Pancreas (tissue), 10 donors: ENCODE measurements at regions not wholly inside any gene's neighbourhood (a gene's known extent, or its start where the extent isn't known, plus 50 kb on each side); places are given as distances from the start of the nearest gene placed in this dataset.

Source experiments
- ATAC-seq, 4 donors: fragments of 200-7000 bp; cut with Tn5 transposase; one replicate each; pipeline versions ENCODE4 v1.8.0 to v1.9.1; 2020; ENCODE audit warnings: mild to moderate bottlenecking in 4 of 4, moderate library complexity in 4 of 4
- DNase-seq, 6 donors: peaks; one replicate each; pipeline ENCODE4 v3.0.0-alpha.2; 2020
- FAIRE-seq: peaks from 2 replicates; lab custom pipeline; 2012; peaks lifted over from hg19 to GRCh38; lab: Jason Lieb, UNC
- H3K27ac ChIP-seq, 4 donors: fragments of 200-600 bp; sonication (generic); 1 replicate in 3 of 4; 2 replicates in 1 of 4; pipeline versions ENCODE4 v1.5.0 to v1.8.0; 2020
- H3K27me3 ChIP-seq, 4 donors: fragments of 200-600 bp; one replicate each; pipeline ENCODE4 v1.8.0; 2021
- H3K36me3 ChIP-seq, 3 donors: fragments of 200-600 bp; sonication (generic) in 1 of 3; one replicate each; pipeline versions ENCODE4 v1.5.0 to v1.8.0; 2020 to 2021
- H3K4me1 ChIP-seq, 3 donors: fragments of 200-600 bp; one replicate each; pipeline ENCODE4 v1.8.0; 2021
- H3K4me3 ChIP-seq, 4 donors: fragments of 200-600 bp; sonication (generic) in 2 of 4; one replicate each; pipeline versions ENCODE4 v1.5.0 to v1.8.0; 2020 to 2021
- H3K9me3 ChIP-seq, 4 donors: fragments of 200-600 bp; one replicate each; pipeline ENCODE4 v1.8.0; 2021
- CTCF ChIP-seq, 4 donors: fragments of 200-600 bp; sonication (generic) in 3 of 4; IDR thresholded peaks; one replicate each; pipeline versions ENCODE4 v1.5.0 to v1.8.0; 2021; ENCODE audit warnings: antibody characterized with exemption in 4 of 4
- WGBS, 2 donors: extraction: QIAGEN DNeasy Blood & Tissue Kit; methylation state at CpG; one replicate each; pipeline ENCODE4 v1.1.7; 2013; 5-methylcytosine and 5-hydroxymethylcytosine counted together
- intact Hi-C, 3 donors: fragments of 100-400 bp; cut with DNase I; formaldehyde crosslinking; loops; one replicate each; pipeline versions ENCODE4 v1.11.1 to v1.14.2; 2022
- donor health status: healthy with polysubstance abuse.
- donor health status: DM: no; HTN: no; CAD: no; lungs with moderate emphysema.
- donor health status: DM: no; HTN: no; CAD: no.
- donor health status: control.
- donor health status: control.
- donor health status: Bipolar disorder and iron deficiency.
- donor health status: DM: yes; HTN: yes; CAD: no.
- donor health status: DM: no; HTN: no; CAD: no.
- donor health status: DM: no; HTN: no; CAD: no.
- donor health status: DM: yes; HTN: yes; CAD: no.

GRCh38 chr6:40244699-40245098 lies 310.4 kb upstream of the MOCS1 start:
- WGBS, 2 donors, result 94 to 96% methylated on average over 1 of the region's 1 CpG
- Histone ChIP-seq H3K4me3 (no peak overlapping the region), H3K27me3 (no peaks in the 10 kb centered on the region), H3K4me1 (no peaks in the 10 kb centered on the region), H3K36me3 (no peaks in the 10 kb centered on the region), H3K27ac (no peak overlapping the region), H3K9me3 (no peaks in the 10 kb centered on the region)
- TF ChIP-seq CTCF (IDR thresholded peaks at IDR 0.05), result no peak
- no peak for DNase-seq
- ATAC-seq, result peak in 1 of 4 donors; percentile 27
- no peak for FAIRE-seq
- intact Hi-C loops, result no loop called here

- Histone ChIP-seq H3K4me3 (no peak overlapping the region), H3K27ac (no peak overlapping the region), H3K27me3 (no peaks in the 10 kb centered on the region), H3K36me3 (no peaks in the 10 kb centered on the region), H3K4me1 (no peaks in the 10 kb centered on the region), H3K9me3 (no peaks in the 10 kb centered on the region)
- 93 to 96% methylated on average over 2 of the region's 2 CpGs for WGBS, 2 donors
- no peak for FAIRE-seq
- intact Hi-C loops, result no loop called here
- TF ChIP-seq CTCF (IDR thresholded peaks at IDR 0.05), result no peak
- ATAC-seq, result no peak
- no peak for DNase-seq
Observed at GRCh38 chr6:40232698-40233097, 298.4 kb upstream of the MOCS1 start.

- H3K27ac ChIP-seq, result no peak overlapping the region
- no peaks in the 10 kb centered on the region for H3K4me1 ChIP-seq
- H3K27me3 ChIP-seq, result no peaks in the 10 kb centered on the region
- TF ChIP-seq CTCF (IDR thresholded peaks at IDR 0.05), result no peak
- no peak for FAIRE-seq
- no peaks in the 10 kb centered on the region for H3K36me3 ChIP-seq
- no peaks in the 10 kb centered on the region for H3K9me3 ChIP-seq
- no peak overlapping the region for H3K4me3 ChIP-seq
- intact Hi-C loops, result no loop called here
- WGBS, 2 donors, result 68 to 76% methylated on average over 7 to 8 of the region's 8 CpGs
- ATAC-seq, result no peak
- DNase-seq, result no peak
Observed at GRCh38 chr6:40227735-40228134, 293.5 kb upstream of the MOCS1 start.

GRCh38 chr6:40222354-40222753 lies 288.1 kb upstream of the MOCS1 start:
- DNase-seq, result no peak
- WGBS, 2 donors, result 89 to 95% methylated on average over 2 of the region's 2 CpGs
- intact Hi-C loops, result no loop called here
- H3K36me3 ChIP-seq, result no peaks in the 10 kb centered on the region
- H3K4me3 ChIP-seq, result no peak overlapping the region
- H3K27me3 ChIP-seq, result no peaks in the 10 kb centered on the region
- no peaks in the 10 kb centered on the region for H3K9me3 ChIP-seq
- FAIRE-seq, result no peak
- no peak overlapping the region for H3K27ac ChIP-seq
- no peaks in the 10 kb centered on the region for H3K4me1 ChIP-seq
- ATAC-seq, result no peak
- no peak for TF ChIP-seq CTCF (IDR thresholded peaks at IDR 0.05)

GRCh38 chr6:40219799-40220198 lies 285.5 kb upstream of the MOCS1 start:
- no peak overlapping the region for H3K27ac ChIP-seq
- H3K9me3 ChIP-seq, result no peaks in the 10 kb centered on the region
- intact Hi-C loops, result no loop called here
- WGBS, 2 donors, result 88 to 98% methylated on average over 2 of the region's 2 CpGs
- no peak for ATAC-seq
- no peak for DNase-seq
- no peaks in the 10 kb centered on the region for H3K36me3 ChIP-seq
- H3K27me3 ChIP-seq, result no peaks in the 10 kb centered on the region
- H3K4me3 ChIP-seq, result no peak overlapping the region
- FAIRE-seq, result no peak
- TF ChIP-seq CTCF (IDR thresholded peaks at IDR 0.05), result no peak
- no peaks in the 10 kb centered on the region for H3K4me1 ChIP-seq
